WI38 (cell line): ENCODE measurements at regions not wholly inside any gene's neighbourhood (a gene's known extent, or its start where the extent isn't known, plus 50 kb on each side); places are given as distances from the start of the nearest gene placed in this dataset.

Experiments
- H3K4me3 ChIP-seq: 2 replicates; pipeline ENCODE4 v1.5.1; 2011; ENCODE audit warnings: low read depth, mild to moderate bottlenecking, control low read depth, low read length
- CTCF ChIP-seq: IDR thresholded peaks from 2 replicates; pipeline ENCODE4 v1.5.1; 2012; ENCODE audit warnings: low read depth, mild to moderate bottlenecking, control low read depth, low read length

GRCh38 chr11:113556036-113556435 is 80.8 kb upstream of the DRD2 start:
- H3K4me3 ChIP-seq, result no peak overlapping the region
- TF ChIP-seq CTCF, result no peak

- no peak for TF ChIP-seq CTCF
Measured at GRCh38 chr11:113555071-113555619, 79.9 kb upstream of the DRD2 start.

GRCh38 chr11:113554526-113554925 is 79.3 kb upstream of the DRD2 start:
- H3K4me3 ChIP-seq, result no peak overlapping the region

More at GRCh38 chr11:113555071-113555619, 79.9 kb upstream of the DRD2 start:
- no peak overlapping the region for H3K4me3 ChIP-seq

GRCh38 chr11:113553915-113554314 is 78.7 kb upstream of the DRD2 start:
- H3K4me3 ChIP-seq, result no peak overlapping the region
- TF ChIP-seq CTCF, result 0 out of 2 replicates have a peak, but pooled peaks have one; percentile 12

More at GRCh38 chr11:113554526-113554925, 79.3 kb upstream of the DRD2 start:
- no peak for TF ChIP-seq CTCF

- TF ChIP-seq CTCF, result no peak
- H3K4me3 ChIP-seq, result no peak overlapping the region
Measured at GRCh38 chr11:113553235-113553634, 78.0 kb upstream of the DRD2 start.

- TF ChIP-seq CTCF, result no peak
- no peak overlapping the region for H3K4me3 ChIP-seq
Measured at GRCh38 chr11:113552271-113552670, 77.1 kb upstream of the DRD2 start.

- TF ChIP-seq CTCF, result no peak
Measured at GRCh38 chr11:113551645-113552044, 76.4 kb upstream of the DRD2 start.

More at GRCh38 chr11:113551645-113552044, 76.4 kb upstream of the DRD2 start:
- H3K4me3 ChIP-seq, result no peak overlapping the region
